ENCODE measurements at regions not wholly inside any gene's neighbourhood (a gene's known extent, or its start where the extent isn't known, plus 50 kb on each side); places are given as distances from the start of the nearest gene placed in this dataset.
A peak's percentile ranks its signal among the peaks of the same experiment; 100 is the strongest.

DNA sequence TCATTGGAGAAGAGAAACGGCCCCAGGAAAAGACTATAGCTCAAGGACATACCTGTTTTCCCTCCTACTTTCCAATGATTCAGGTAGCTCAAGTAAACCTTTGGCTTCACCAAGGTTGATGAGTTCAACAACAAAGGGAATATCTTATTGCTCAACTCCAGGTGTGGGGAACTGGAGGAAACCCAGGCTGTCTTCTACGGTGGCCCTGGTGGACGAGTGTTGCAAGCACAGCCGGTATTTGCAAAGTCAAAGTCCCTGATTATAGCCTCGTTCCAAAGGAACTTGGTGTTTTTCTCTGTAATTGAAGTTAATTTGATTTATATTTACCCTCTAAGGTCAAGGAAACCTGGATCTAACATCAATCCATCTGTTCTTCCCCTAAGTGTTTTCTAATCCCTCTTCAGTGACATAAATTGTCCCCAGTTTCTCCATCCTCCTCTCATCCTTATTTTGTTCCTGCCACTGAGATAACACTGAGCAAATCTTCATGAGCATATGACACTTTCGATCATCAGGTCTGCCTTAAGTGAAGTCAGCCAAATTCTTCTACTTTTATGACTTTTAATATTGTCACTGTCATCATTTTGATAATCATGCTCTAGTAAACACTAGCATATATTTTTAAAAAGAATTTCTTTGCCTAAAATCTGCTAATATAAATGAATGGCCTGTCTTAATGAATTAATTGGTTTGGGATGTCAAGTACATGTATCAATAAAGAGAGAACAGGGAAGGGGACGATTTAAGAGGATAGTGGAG lies 174.6 kb upstream of the TBX3 start:
- H3K36me3 Mint-ChIP-seq, result no peaks in the 10 kb centered on the region
- no peak for DNase-seq
- H3K9me3 Mint-ChIP-seq, result peaks cover 0 to 25% (median 10%) of the 10 kb centered on the region in 7 donors
- H3K27me3 ChIP-seq (ENCODE audit: control insufficient read depth, insufficient read depth, low read length), result no peaks in the 10 kb centered on the region
- no peaks in the 10 kb centered on the region for H3K4me1 ChIP-seq (ENCODE audit: control insufficient read depth, insufficient read depth, low read length, poor library complexity, severe bottlenecking)
- ATAC-seq (ENCODE audit: low read depth in 2 of 2), result no peak
- H3K36me3 ChIP-seq (ENCODE audit: control insufficient read depth, insufficient read depth, low read length), result no peaks in the 10 kb centered on the region
- no peak overlapping the region for H3K4me3 Mint-ChIP-seq
- no peaks in the 10 kb centered on the region for H3K4me1 Mint-ChIP-seq
- no peaks in the 10 kb centered on the region for H3K27me3 Mint-ChIP-seq
- no peak overlapping the region for H3K4me3 ChIP-seq (ENCODE audit: low read depth, low read length)
- no peaks in the 10 kb centered on the region for H3K9me3 ChIP-seq (ENCODE audit: control insufficient read depth in 2 of 2, low read length in 2 of 2)
- H3K27ac ChIP-seq (ENCODE audit: insufficient read depth, low read length, poor library complexity, severe bottlenecking), result no peak overlapping the region
- H3K27ac Mint-ChIP-seq, result no peak overlapping the region

DNA sequence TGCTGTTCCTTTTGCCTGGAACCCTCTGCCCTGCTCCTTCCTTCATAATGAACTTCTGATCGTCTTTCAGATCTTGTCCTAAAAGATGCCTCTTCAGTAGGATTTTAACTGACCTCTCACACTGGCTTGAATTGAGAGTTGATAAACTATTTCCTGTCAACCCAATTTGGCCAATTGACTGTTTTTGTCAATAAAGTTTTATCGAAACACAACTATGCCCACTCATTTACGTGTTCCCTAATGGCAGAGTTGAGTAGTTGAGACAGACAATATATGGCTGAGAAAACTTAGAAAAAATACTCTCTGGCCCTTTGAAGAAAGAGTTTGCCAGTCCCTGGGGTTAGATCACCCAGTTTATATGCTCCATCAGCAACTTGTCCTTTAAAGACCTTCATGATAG lies 171.7 kb upstream of the TBX3 start:
- Histone ChIP-seq H3K27ac (ENCODE audit: insufficient read depth, low read length, poor library complexity, severe bottlenecking) (no peak overlapping the region), H3K36me3 (ENCODE audit: control insufficient read depth, insufficient read depth, low read length) (no peaks in the 10 kb centered on the region), H3K4me1 (ENCODE audit: control insufficient read depth, insufficient read depth, low read length, poor library complexity, severe bottlenecking) (no peaks in the 10 kb centered on the region), H3K27me3 (ENCODE audit: control insufficient read depth, insufficient read depth, low read length) (no peaks in the 10 kb centered on the region), H3K4me3 (ENCODE audit: low read depth, low read length) (no peak overlapping the region), H3K9me3 (ENCODE audit: control insufficient read depth in 2 of 2, low read length in 2 of 2) (no peaks in the 10 kb centered on the region)
- H3K27ac Mint-ChIP-seq, result no peak overlapping the region
- DNase-seq (no peak), ATAC-seq (ENCODE audit: low read depth in 2 of 2) (no peak)
- no peaks in the 10 kb centered on the region for H3K4me1 Mint-ChIP-seq
- no peaks in the 10 kb centered on the region for H3K27me3 Mint-ChIP-seq
- no peak overlapping the region for H3K4me3 Mint-ChIP-seq
- no peaks in the 10 kb centered on the region for H3K36me3 Mint-ChIP-seq
- peaks cover 0 to 18% (median 8%) of the 10 kb centered on the region in 7 donors for H3K9me3 Mint-ChIP-seq

DNA sequence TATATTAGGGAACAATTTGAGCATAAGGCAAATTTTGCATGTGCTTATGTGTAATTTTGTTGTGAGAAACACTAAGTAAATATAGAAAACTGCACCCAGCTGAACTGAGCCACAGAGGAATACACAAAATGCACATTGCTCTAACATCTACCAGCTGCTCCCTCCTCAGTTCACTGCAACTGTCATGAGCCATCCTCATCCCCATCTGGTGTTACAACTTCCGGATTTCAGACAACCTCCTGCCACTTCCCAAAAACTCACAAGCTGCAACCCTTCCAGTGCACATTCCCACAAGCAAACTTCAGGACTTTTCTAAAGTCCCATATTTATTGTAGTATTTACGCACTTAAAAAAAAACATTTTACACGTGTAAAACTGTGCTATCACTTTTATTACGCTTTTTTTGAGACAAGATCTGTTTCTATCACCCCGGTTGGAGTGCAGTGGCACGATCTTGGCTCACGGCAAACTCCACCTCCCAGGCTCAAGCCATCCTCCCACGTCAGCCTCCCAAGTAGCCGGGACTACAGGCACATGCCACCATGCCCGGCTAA lies 169.1 kb upstream of the TBX3 start:
- DNase-seq (no peak), ATAC-seq (ENCODE audit: low read depth in 2 of 2) (no peak)
- Histone ChIP-seq H3K9me3 (ENCODE audit: control insufficient read depth in 2 of 2, low read length in 2 of 2) (no peaks in the 10 kb centered on the region), H3K27ac (ENCODE audit: insufficient read depth, low read length, poor library complexity, severe bottlenecking) (no peak overlapping the region), H3K4me3 (ENCODE audit: low read depth, low read length) (no peak overlapping the region), H3K36me3 (ENCODE audit: control insufficient read depth, insufficient read depth, low read length) (no peaks in the 10 kb centered on the region), H3K4me1 (ENCODE audit: control insufficient read depth, insufficient read depth, low read length, poor library complexity, severe bottlenecking) (no peaks in the 10 kb centered on the region), H3K27me3 (ENCODE audit: control insufficient read depth, insufficient read depth, low read length) (no peaks in the 10 kb centered on the region)
- Mint-ChIP-seq H3K27ac (peak overlapping the region in 1 of 3 donors; percentile 87), H3K27me3 (no peaks in the 10 kb centered on the region), H3K4me1 (no peaks in the 10 kb centered on the region), H3K4me3 (peak overlapping the region in 1 of 4 donors; percentile 5), H3K9me3 (peaks cover 0 to 16% (median 7%) of the 10 kb centered on the region in 7 donors), H3K36me3 (no peaks in the 10 kb centered on the region)

DNA sequence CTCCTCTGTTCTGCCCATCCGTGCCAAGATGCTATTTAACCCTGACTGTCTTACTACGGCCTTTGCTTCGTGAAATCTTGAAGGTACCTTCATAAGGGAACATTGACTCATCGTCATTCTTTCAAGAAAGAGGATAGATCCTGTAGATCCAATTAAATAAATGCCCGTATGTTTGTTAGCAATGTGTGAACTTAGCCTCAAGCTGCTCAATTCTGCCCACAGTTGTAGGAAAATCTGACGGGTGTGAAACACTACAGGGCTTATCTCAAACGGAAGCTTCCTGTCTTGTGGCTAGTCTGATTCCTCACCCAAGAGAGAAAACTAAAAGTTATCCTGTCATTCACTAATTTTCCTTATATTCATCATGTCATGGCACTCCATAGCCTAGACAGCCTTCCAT lies 168.0 kb upstream of the TBX3 start:
- no peaks in the 10 kb centered on the region for H3K9me3 ChIP-seq (ENCODE audit: control insufficient read depth in 2 of 2, low read length in 2 of 2)
- DNase-seq (no peak), ATAC-seq (ENCODE audit: low read depth in 2 of 2) (no peak)
- no peaks in the 10 kb centered on the region for H3K27me3 ChIP-seq (ENCODE audit: control insufficient read depth, insufficient read depth, low read length)
- Mint-ChIP-seq H3K4me1 (no peaks in the 10 kb centered on the region), H3K9me3 (peaks cover 0 to 15% (median 6%) of the 10 kb centered on the region in 7 donors), H3K4me3 (no peak overlapping the region), H3K27me3 (no peaks in the 10 kb centered on the region), H3K36me3 (no peaks in the 10 kb centered on the region), H3K27ac (no peak overlapping the region)
- no peaks in the 10 kb centered on the region for H3K4me1 ChIP-seq (ENCODE audit: control insufficient read depth, insufficient read depth, low read length, poor library complexity, severe bottlenecking)
- no peak overlapping the region for H3K4me3 ChIP-seq (ENCODE audit: low read depth, low read length)
- no peaks in the 10 kb centered on the region for H3K36me3 ChIP-seq (ENCODE audit: control insufficient read depth, insufficient read depth, low read length)
- no peak overlapping the region for H3K27ac ChIP-seq (ENCODE audit: insufficient read depth, low read length, poor library complexity, severe bottlenecking)

DNA sequence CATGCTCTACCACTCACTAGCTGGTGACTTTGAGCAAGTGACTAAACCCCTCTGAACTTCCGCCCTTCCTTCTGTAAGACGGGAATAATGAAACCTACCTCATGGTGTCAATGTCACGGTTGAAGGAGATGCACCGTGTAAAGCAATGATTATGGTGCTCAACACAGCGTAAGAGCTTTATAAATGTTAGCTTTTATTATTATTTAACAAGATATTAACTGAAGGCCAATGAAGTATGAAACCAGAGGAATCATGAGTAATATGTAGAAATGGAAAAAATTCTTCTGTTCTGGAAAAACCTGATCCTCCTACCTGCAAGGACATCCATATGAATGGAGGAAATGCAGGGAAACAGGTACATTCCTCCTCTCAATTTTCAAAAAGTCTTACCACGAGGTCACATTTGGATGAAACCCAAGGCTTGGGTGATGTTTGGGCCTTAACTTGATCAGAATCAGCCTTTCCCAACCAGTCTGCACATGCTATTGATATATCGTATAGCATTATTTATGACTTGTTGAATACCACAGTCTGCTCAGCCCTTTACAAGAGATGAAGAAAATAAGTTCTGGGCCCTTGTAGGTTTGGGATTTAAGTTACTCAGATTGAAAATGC lies 166.8 kb upstream of the TBX3 start:
- Histone ChIP-seq H3K4me3 (ENCODE audit: low read depth, low read length) (no peak overlapping the region), H3K27ac (ENCODE audit: insufficient read depth, low read length, poor library complexity, severe bottlenecking) (no peak overlapping the region), H3K27me3 (ENCODE audit: control insufficient read depth, insufficient read depth, low read length) (no peaks in the 10 kb centered on the region), H3K36me3 (ENCODE audit: control insufficient read depth, insufficient read depth, low read length) (no peaks in the 10 kb centered on the region), H3K4me1 (ENCODE audit: control insufficient read depth, insufficient read depth, low read length, poor library complexity, severe bottlenecking) (no peaks in the 10 kb centered on the region), H3K9me3 (ENCODE audit: control insufficient read depth in 2 of 2, low read length in 2 of 2) (no peaks in the 10 kb centered on the region)
- DNase-seq (no peak), ATAC-seq (ENCODE audit: low read depth in 2 of 2) (no peak)
- Mint-ChIP-seq H3K4me3 (no peak overlapping the region), H3K27ac (no peak overlapping the region), H3K9me3 (peaks cover 0 to 14% (median 2%) of the 10 kb centered on the region in 7 donors), H3K4me1 (no peaks in the 10 kb centered on the region), H3K27me3 (no peaks in the 10 kb centered on the region), H3K36me3 (no peaks in the 10 kb centered on the region)

DNA sequence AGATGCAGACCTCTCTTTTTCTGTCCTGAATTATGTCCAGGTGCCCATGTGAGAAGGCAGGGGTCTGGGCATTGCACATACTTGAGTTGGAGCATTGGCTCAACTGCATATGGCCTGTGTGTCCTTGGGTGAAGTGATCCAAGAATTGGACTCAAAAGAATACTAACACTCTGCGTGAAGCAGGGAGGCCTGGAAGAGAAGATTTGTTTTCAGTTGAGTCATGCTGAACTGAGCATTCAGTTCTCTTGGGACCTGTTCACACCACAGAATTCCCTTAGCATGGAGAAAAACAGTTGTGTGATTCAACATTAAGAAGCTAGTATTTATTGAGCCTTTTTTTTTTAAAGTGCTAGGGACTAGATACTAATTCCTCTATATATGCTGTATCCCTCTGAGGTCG lies 164.7 kb upstream of the TBX3 start:
- DNase-seq (no peak), ATAC-seq (ENCODE audit: low read depth in 2 of 2) (no peak)
- H3K36me3 Mint-ChIP-seq, result no peaks in the 10 kb centered on the region
- no peaks in the 10 kb centered on the region for H3K4me1 Mint-ChIP-seq
- Histone ChIP-seq H3K27me3 (ENCODE audit: control insufficient read depth, insufficient read depth, low read length) (no peaks in the 10 kb centered on the region), H3K27ac (ENCODE audit: insufficient read depth, low read length, poor library complexity, severe bottlenecking) (no peak overlapping the region), H3K4me3 (ENCODE audit: low read depth, low read length) (no peak overlapping the region), H3K36me3 (ENCODE audit: control insufficient read depth, insufficient read depth, low read length) (no peaks in the 10 kb centered on the region), H3K9me3 (ENCODE audit: control insufficient read depth in 2 of 2, low read length in 2 of 2) (no peaks in the 10 kb centered on the region), H3K4me1 (ENCODE audit: control insufficient read depth, insufficient read depth, low read length, poor library complexity, severe bottlenecking) (no peaks in the 10 kb centered on the region)
- H3K9me3 Mint-ChIP-seq, result peaks cover 0 to 3% (median 1%) of the 10 kb centered on the region in 7 donors
- H3K4me3 Mint-ChIP-seq, result no peak overlapping the region
- no peaks in the 10 kb centered on the region for H3K27me3 Mint-ChIP-seq
- H3K27ac Mint-ChIP-seq, result no peak overlapping the region

DNA sequence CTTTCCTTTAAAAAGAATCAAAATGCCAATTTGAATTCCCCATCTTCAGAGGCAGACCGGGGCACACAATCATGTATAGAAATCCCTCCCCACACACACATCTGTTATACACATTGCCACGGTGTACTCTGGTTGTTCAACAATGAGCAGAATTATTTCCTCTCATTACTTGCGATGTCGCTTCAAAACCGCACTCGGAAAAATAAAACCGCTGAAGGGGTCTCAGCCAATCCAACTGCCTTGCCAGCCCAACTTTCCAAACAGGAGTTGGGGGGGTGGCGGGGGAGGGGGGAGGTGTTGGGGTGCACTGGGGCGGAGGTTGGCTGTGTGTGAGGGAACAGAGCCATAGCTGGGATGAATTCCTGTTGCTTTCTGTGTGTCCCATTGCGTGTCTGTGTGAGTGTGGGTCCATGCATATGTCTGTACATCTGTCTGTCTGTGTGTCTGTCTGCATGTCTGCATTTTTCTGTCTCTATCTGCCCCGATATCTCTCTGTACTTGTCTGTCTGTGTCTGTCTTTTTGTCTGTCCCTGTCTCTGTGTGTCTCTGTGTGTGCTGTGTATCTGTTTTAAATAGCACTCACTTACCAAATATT lies 163.6 kb upstream of the TBX3 start:
- no peak for ATAC-seq (ENCODE audit: low read depth in 2 of 2)
- Histone ChIP-seq H3K36me3 (ENCODE audit: control insufficient read depth, insufficient read depth, low read length) (no peaks in the 10 kb centered on the region), H3K9me3 (ENCODE audit: control insufficient read depth in 2 of 2, low read length in 2 of 2) (no peaks in the 10 kb centered on the region), H3K4me1 (ENCODE audit: control insufficient read depth, insufficient read depth, low read length, poor library complexity, severe bottlenecking) (no peaks in the 10 kb centered on the region), H3K27ac (ENCODE audit: insufficient read depth, low read length, poor library complexity, severe bottlenecking) (no peak overlapping the region), H3K4me3 (ENCODE audit: low read depth, low read length) (no peak overlapping the region), H3K27me3 (ENCODE audit: control insufficient read depth, insufficient read depth, low read length) (no peaks in the 10 kb centered on the region)
- no peaks in the 10 kb centered on the region for H3K4me1 Mint-ChIP-seq
- no peak overlapping the region for H3K27ac Mint-ChIP-seq
- no peaks in the 10 kb centered on the region for H3K27me3 Mint-ChIP-seq
- DNase-seq, result no peak
- H3K4me3 Mint-ChIP-seq, result no peak overlapping the region
- H3K9me3 Mint-ChIP-seq, result peaks cover 0 to 3% (median 0%) of the 10 kb centered on the region in 7 donors
- H3K36me3 Mint-ChIP-seq, result no peaks in the 10 kb centered on the region
